Left lobe of liver (tissue), 2 donors: ENCODE measurements at regions not wholly inside any gene's neighbourhood (a gene's known extent, or its start where the extent isn't known, plus 50 kb on each side); places are given as distances from the start of the nearest gene placed in this dataset.

Experiments
- ATAC-seq: fragments of 200-7000 bp; cut with Tn5 transposase; one replicate; pipeline ENCODE4 v1.9.1; 2020; ENCODE audit warnings: mild to moderate bottlenecking, moderate library complexity
- DNase-seq: peaks from one replicate; pipeline ENCODE4 v3.0.0-alpha.2; 2020; ENCODE audit warnings: low spot score
- donor health status: DM: no; HTN: no; CAD: no; lungs with moderate emphysema.
- donor health status: DM: no; HTN: yes; CAD: no.

- DNase-seq (no peak), ATAC-seq (no peak)
Observed at GRCh38 chr6:3997177-3997770, 81.7 kb downstream of the FAM217A start.

GRCh38 chr6:3999800-4000661 is 78.9 kb downstream of the FAM217A start:
- ATAC-seq (no peak), DNase-seq (no peak)

DNA sequence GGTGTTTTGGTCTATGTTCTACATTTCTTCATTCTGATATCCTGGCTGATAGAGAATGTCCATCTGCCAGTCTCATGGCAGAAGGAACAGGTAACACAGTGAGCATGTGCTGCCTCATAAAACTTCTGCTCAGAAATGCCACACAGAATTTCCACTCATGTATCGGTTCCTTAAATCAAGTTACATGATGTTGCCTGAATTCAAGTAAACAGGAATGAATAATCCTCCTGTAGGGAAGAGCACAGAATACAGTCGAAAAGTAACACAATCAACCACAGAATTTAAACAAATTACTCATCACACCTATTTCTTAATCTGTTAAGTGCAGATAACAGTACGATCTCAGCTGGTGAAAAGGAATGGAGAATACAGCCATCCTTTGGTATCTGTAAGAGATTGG is 74.7 kb downstream of the FAM217A start:
- ATAC-seq (no peak), DNase-seq (no peak)

DNA sequence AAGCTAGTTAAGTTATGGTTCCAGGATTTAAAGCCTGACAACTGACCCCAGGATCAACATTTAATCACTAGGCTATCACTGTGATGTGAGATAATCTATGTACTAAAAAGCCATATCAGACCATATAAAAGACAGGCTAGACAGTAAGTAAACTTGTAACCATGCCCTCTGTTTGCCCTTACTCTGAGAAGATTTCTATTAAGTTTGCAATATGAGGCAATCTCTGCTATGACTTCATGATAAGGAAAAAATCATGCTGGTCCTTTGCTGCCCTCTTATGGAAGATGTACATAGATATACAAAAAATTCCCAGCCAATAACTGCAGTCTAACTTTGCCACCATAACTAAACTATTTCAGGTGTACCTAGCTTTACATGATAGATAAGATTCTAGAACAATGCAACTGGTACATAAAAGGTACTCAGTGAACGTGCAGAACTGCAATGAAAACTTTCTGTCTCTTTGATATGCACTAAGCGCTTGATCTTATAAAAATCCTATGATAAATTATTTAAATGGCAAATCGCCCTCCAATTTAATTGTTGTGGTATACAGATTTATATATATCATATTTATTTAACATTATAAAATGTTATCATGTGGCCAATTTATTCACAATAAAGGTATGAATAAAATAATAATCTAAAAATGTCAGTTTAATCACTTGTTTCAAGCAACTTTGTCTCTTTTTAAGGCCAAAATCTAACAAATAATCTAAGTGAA is 70.5 kb downstream of the FAM217A start:
- ATAC-seq: peak; percentile 96

GRCh38 chr6:4009486-4009885 is 69.5 kb downstream of the FAM217A start:
- no peak for ATAC-seq
- DNase-seq: no peak

More for the DNA sequence above, 70.5 kb downstream of the FAM217A start:
- DNase-seq: no peak

GRCh38 chr6:4010048-4010447 is 68.9 kb downstream of the FAM217A start:
- ATAC-seq (no peak), DNase-seq (no peak)

- no peak for ATAC-seq
Observed at GRCh38 chr6:4010689-4011090, 68.2 kb downstream of the FAM217A start.

GRCh38 chr6:4012826-4013225 is 66.1 kb downstream of the FAM217A start:
- DNase-seq (no peak), ATAC-seq (no peak)

More at GRCh38 chr6:4010689-4011090, 68.2 kb downstream of the FAM217A start:
- no peak for DNase-seq

- DNase-seq (no peak), ATAC-seq (no peak)
Observed at GRCh38 chr6:4017058-4017739, 61.7 kb downstream of the FAM217A start.

- ATAC-seq (no peak), DNase-seq (no peak)
Observed at GRCh38 chr6:4017834-4018170, 61.1 kb downstream of the FAM217A start.

- peak; percentile 84 for ATAC-seq
- peak; percentile 95 for DNase-seq
Observed at GRCh38 chr6:4018171-4018923, 60.6 kb downstream of the FAM217A start.
